ENCODE measurements at regions not wholly inside any gene's neighbourhood (a gene's known extent, or its start where the extent isn't known, plus 50 kb on each side); places are given as distances from the start of the nearest gene placed in this dataset.

GRCh38 chr1:69148731-69149130 lies 419.0 kb upstream of the LRRC7 start:
- no peak for ATAC-seq
- TF ChIP-seq OSR1 (CRISPR knock-in tag; IDR thresholded peaks at IDR 0.05): no peak
- TF ChIP-seq SNAI2 (CRISPR knock-in tag; IDR thresholded peaks at IDR 0.05): no peak
- no peak for TF ChIP-seq ISL1 (CRISPR knock-in tag; IDR thresholded peaks at IDR 0.05)
- TF ChIP-seq ZFP3 (CRISPR knock-in tag; IDR thresholded peaks at IDR 0.05): no peak
- no peak for TF ChIP-seq RARB (CRISPR knock-in tag; IDR thresholded peaks at IDR 0.05)
- no peak for TF ChIP-seq GLIS3 (CRISPR knock-in tag; IDR thresholded peaks at IDR 0.05)
- no peak for TF ChIP-seq ZNF565 (CRISPR knock-in tag; conservative IDR thresholded peaks at IDR 0.05; ENCODE audit: low read depth)
- TF ChIP-seq PATZ1 (CRISPR knock-in tag; IDR thresholded peaks at IDR 0.05; ENCODE audit: borderline replicate concordance): no peak

GRCh38 chr1:69157046-69157756 lies 410.5 kb upstream of the LRRC7 start:
- no peak for TF ChIP-seq TCF4 (CRISPR knock-in tag; IDR thresholded peaks at IDR 0.05; ENCODE audit: borderline replicate concordance)
- TF ChIP-seq PATZ1 (CRISPR knock-in tag; IDR thresholded peaks at IDR 0.05; ENCODE audit: borderline replicate concordance): no peak
- TF ChIP-seq ZNF565 (CRISPR knock-in tag; conservative IDR thresholded peaks at IDR 0.05; ENCODE audit: low read depth): no peak
- TF ChIP-seq ZFP3 (CRISPR knock-in tag; IDR thresholded peaks at IDR 0.05): no peak
- TF ChIP-seq TOX (CRISPR knock-in tag; IDR thresholded peaks at IDR 0.05; ENCODE audit: borderline replicate concordance): no peak
- TF ChIP-seq ESRRG (CRISPR knock-in tag; IDR thresholded peaks at IDR 0.05): no peak
- TF ChIP-seq CREB5 (CRISPR knock-in tag; IDR thresholded peaks at IDR 0.05; ENCODE audit: low read depth): no peak
- TF ChIP-seq ARNTL (CRISPR knock-in tag; IDR thresholded peaks at IDR 0.05; ENCODE audit: borderline replicate concordance, low read depth): no peak
- no peak for TF ChIP-seq CSRNP3 (CRISPR knock-in tag; IDR thresholded peaks at IDR 0.05)
- TF ChIP-seq RARB (CRISPR knock-in tag; IDR thresholded peaks at IDR 0.05): no peak
- TF ChIP-seq ZC3H10 (CRISPR knock-in tag; IDR thresholded peaks at IDR 0.05): no peak
- no peak for TF ChIP-seq BACH2 (CRISPR knock-in tag; IDR thresholded peaks at IDR 0.05; ENCODE audit: borderline replicate concordance)
- no peak for TF ChIP-seq TSHZ2 (CRISPR knock-in tag; IDR thresholded peaks at IDR 0.05)
- TF ChIP-seq ZFP30 (CRISPR knock-in tag; IDR thresholded peaks at IDR 0.05): no peak
- no peak for TF ChIP-seq CSDC2 (CRISPR knock-in tag; IDR thresholded peaks at IDR 0.05)
- no peak for TF ChIP-seq ZNF8 (CRISPR knock-in tag; IDR thresholded peaks at IDR 0.05)
- no peak for ATAC-seq

GRCh38 chr1:69163241-69163640 lies 404.5 kb upstream of the LRRC7 start:
- ATAC-seq: no peak
- TF ChIP-seq CREB5 (CRISPR knock-in tag; IDR thresholded peaks at IDR 0.05; ENCODE audit: low read depth): no peak
- no peak for TF ChIP-seq CSDC2 (CRISPR knock-in tag; IDR thresholded peaks at IDR 0.05)
- TF ChIP-seq ZFP30 (CRISPR knock-in tag; IDR thresholded peaks at IDR 0.05): no peak
- no peak for TF ChIP-seq PATZ1 (CRISPR knock-in tag; IDR thresholded peaks at IDR 0.05; ENCODE audit: borderline replicate concordance)
- no peak for TF ChIP-seq ZNF8 (CRISPR knock-in tag; IDR thresholded peaks at IDR 0.05)
- TF ChIP-seq TSHZ2 (CRISPR knock-in tag; IDR thresholded peaks at IDR 0.05): no peak
